ENCODE measurements at regions not wholly inside any gene's neighbourhood (a gene's known extent, or its start where the extent isn't known, plus 50 kb on each side); places are given as distances from the start of the nearest gene placed in this dataset.

DNA sequence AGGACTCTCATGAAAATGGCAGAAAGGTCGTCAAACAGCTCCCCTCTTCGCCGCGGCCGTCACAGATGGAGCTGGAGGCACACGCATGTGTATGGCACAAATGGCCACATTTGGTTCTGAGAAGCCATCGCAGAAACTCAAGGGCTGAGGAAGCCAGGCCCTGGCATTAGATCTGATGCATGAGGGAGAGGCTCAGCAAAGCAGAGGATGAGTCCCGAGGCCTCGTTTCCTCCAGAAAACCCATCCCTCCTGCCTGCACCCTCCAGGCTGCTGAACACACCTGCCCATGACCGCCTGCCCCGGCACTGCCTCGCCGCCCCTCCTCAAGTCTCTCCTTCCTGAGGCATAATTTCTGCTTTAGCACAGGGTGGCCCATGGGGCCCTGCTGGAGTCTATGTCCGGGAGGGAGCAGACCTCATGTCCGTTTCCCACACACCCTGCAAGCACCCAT lies 240.3 kb downstream of the DLL1 start (continued):
- TF ChIP-seq ZNF114 (CRISPR knock-in tag; IDR thresholded peaks at IDR 0.05) (no peak), STAT1 (IDR thresholded peaks at IDR 0.05; ENCODE audit: unreplicated experiment) (no peak), ZNF331 (CRISPR knock-in tag; IDR thresholded peaks at IDR 0.05; ENCODE audit: low read depth) (no peak)
- TF ChIP-seq, protein P1, sequence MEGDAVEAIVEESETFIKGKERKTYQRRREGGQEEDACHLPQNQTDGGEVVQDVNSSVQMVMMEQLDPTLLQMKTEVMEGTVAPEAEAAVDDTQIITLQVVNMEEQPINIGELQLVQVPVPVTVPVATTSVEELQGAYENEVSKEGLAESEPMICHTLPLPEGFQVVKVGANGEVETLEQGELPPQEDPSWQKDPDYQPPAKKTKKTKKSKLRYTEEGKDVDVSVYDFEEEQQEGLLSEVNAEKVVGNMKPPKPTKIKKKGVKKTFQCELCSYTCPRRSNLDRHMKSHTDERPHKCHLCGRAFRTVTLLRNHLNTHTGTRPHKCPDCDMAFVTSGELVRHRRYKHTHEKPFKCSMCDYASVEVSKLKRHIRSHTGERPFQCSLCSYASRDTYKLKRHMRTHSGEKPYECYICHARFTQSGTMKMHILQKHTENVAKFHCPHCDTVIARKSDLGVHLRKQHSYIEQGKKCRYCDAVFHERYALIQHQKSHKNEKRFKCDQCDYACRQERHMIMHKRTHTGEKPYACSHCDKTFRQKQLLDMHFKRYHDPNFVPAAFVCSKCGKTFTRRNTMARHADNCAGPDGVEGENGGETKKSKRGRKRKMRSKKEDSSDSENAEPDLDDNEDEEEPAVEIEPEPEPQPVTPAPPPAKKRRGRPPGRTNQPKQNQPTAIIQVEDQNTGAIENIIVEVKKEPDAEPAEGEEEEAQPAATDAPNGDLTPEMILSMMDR (conservative IDR thresholded peaks at IDR 0.05; ENCODE audit: low read depth in 2 of 2), result no peak
- TF ChIP-seq, protein P2, sequence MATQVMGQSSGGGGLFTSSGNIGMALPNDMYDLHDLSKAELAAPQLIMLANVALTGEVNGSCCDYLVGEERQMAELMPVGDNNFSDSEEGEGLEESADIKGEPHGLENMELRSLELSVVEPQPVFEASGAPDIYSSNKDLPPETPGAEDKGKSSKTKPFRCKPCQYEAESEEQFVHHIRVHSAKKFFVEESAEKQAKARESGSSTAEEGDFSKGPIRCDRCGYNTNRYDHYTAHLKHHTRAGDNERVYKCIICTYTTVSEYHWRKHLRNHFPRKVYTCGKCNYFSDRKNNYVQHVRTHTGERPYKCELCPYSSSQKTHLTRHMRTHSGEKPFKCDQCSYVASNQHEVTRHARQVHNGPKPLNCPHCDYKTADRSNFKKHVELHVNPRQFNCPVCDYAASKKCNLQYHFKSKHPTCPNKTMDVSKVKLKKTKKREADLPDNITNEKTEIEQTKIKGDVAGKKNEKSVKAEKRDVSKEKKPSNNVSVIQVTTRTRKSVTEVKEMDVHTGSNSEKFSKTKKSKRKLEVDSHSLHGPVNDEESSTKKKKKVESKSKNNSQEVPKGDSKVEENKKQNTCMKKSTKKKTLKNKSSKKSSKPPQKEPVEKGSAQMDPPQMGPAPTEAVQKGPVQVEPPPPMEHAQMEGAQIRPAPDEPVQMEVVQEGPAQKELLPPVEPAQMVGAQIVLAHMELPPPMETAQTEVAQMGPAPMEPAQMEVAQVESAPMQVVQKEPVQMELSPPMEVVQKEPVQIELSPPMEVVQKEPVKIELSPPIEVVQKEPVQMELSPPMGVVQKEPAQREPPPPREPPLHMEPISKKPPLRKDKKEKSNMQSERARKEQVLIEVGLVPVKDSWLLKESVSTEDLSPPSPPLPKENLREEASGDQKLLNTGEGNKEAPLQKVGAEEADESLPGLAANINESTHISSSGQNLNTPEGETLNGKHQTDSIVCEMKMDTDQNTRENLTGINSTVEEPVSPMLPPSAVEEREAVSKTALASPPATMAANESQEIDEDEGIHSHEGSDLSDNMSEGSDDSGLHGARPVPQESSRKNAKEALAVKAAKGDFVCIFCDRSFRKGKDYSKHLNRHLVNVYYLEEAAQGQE (IDR thresholded peaks at IDR 0.05; ENCODE audit: unreplicated experiment), result no peak

DNA sequence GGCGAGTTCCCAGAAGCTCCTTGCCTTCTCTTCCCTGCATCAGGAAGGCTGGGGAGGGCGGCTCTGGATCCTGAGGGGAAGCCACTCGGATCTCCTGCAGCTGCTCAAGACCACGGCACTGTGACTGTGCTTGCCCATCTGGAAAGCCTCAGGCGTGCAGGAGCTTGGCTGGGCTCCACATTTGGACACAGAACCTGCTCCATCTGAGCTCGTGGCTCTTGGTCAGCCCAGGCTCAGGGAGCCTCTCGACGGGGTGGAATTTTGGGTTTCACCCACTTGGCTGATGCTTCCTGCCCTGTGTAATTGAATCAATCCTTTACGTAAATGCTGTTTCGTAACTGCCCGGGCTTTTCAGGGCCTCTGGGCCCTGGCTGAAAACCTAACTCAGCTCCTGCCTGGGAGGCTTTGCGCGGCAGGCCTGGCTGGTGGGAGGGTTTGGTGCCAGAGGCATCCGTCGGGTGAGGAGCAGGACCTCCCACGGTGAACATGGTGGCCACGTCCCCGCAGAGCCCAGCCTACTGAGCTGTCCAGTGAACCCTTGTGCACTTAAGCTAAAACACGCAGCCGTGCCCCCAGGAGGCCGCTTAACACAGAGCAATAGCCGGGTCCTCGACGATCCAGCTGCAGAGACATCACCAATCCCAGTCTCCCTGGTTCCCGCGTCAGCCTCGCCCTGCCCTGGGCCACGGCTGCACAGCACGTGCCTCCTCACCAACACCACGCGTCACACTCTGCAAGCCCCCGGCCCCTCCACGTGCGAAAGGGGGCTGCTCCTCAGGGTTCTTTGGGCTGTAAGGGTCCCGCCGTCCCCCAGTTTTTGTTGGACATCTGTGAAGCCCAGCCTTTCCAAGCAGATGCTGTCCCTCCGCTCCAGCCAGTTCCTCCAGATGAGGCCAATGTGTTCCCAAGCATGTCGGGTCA lies 241.0 kb downstream of the DLL1 start:
- Mint-ChIP-seq H3K4me1 (peaks cover 6% of the 10 kb centered on the region; the same call in 2 of the 3 replicates), H3K27ac (no peak overlapping the region), H3K4me3 (no peak overlapping the region), H3K36me3 (ENCODE audit: low read depth) (peaks cover 10% of the 10 kb centered on the region), H3K9me3 (peaks cover 13% of the 10 kb centered on the region), H3K27me3 (ENCODE audit: insufficient read depth, low read depth, poor library complexity) (peaks cover 12% of the 10 kb centered on the region)
- Histone ChIP-seq H3K79me2 (replicated peaks; ENCODE audit: insufficient read depth) (no peaks in the 10 kb centered on the region), H2AFZ (no peak overlapping the region), H3K9me2 (ENCODE audit: insufficient read depth) (no peaks in the 10 kb centered on the region), H3K4me2 (no peak overlapping the region), H3K4me1 (ENCODE audit: insufficient read depth) (0 out of 2 replicates have a peak, but pooled peaks cover 4% of the 10 kb centered on the region), H3K27ac (ENCODE audit: low read depth) (no peak overlapping the region), H3K36me3 (ENCODE audit: insufficient read depth) (no peaks in the 10 kb centered on the region), H3F3A (replicated peaks; ENCODE audit: low read depth) (no peaks in the 10 kb centered on the region), H3K4me3 (no peak overlapping the region), H4K20me1 (replicated peaks; ENCODE audit: insufficient read depth) (no peaks in the 10 kb centered on the region), H3K27me3 (ENCODE audit: insufficient read depth) (no peaks in the 10 kb centered on the region)
- ATAC-seq, result no peak
- DNase-seq (ENCODE audit: low spot score), result no peak
- no peak for TF ChIP-seq STAT1 (IDR thresholded peaks at IDR 0.05; ENCODE audit: unreplicated experiment)
- no peak for TF ChIP-seq POLR2AphosphoS5 (IDR thresholded peaks at IDR 0.05; ENCODE audit: low read depth)
- TF ChIP-seq, protein P3, sequence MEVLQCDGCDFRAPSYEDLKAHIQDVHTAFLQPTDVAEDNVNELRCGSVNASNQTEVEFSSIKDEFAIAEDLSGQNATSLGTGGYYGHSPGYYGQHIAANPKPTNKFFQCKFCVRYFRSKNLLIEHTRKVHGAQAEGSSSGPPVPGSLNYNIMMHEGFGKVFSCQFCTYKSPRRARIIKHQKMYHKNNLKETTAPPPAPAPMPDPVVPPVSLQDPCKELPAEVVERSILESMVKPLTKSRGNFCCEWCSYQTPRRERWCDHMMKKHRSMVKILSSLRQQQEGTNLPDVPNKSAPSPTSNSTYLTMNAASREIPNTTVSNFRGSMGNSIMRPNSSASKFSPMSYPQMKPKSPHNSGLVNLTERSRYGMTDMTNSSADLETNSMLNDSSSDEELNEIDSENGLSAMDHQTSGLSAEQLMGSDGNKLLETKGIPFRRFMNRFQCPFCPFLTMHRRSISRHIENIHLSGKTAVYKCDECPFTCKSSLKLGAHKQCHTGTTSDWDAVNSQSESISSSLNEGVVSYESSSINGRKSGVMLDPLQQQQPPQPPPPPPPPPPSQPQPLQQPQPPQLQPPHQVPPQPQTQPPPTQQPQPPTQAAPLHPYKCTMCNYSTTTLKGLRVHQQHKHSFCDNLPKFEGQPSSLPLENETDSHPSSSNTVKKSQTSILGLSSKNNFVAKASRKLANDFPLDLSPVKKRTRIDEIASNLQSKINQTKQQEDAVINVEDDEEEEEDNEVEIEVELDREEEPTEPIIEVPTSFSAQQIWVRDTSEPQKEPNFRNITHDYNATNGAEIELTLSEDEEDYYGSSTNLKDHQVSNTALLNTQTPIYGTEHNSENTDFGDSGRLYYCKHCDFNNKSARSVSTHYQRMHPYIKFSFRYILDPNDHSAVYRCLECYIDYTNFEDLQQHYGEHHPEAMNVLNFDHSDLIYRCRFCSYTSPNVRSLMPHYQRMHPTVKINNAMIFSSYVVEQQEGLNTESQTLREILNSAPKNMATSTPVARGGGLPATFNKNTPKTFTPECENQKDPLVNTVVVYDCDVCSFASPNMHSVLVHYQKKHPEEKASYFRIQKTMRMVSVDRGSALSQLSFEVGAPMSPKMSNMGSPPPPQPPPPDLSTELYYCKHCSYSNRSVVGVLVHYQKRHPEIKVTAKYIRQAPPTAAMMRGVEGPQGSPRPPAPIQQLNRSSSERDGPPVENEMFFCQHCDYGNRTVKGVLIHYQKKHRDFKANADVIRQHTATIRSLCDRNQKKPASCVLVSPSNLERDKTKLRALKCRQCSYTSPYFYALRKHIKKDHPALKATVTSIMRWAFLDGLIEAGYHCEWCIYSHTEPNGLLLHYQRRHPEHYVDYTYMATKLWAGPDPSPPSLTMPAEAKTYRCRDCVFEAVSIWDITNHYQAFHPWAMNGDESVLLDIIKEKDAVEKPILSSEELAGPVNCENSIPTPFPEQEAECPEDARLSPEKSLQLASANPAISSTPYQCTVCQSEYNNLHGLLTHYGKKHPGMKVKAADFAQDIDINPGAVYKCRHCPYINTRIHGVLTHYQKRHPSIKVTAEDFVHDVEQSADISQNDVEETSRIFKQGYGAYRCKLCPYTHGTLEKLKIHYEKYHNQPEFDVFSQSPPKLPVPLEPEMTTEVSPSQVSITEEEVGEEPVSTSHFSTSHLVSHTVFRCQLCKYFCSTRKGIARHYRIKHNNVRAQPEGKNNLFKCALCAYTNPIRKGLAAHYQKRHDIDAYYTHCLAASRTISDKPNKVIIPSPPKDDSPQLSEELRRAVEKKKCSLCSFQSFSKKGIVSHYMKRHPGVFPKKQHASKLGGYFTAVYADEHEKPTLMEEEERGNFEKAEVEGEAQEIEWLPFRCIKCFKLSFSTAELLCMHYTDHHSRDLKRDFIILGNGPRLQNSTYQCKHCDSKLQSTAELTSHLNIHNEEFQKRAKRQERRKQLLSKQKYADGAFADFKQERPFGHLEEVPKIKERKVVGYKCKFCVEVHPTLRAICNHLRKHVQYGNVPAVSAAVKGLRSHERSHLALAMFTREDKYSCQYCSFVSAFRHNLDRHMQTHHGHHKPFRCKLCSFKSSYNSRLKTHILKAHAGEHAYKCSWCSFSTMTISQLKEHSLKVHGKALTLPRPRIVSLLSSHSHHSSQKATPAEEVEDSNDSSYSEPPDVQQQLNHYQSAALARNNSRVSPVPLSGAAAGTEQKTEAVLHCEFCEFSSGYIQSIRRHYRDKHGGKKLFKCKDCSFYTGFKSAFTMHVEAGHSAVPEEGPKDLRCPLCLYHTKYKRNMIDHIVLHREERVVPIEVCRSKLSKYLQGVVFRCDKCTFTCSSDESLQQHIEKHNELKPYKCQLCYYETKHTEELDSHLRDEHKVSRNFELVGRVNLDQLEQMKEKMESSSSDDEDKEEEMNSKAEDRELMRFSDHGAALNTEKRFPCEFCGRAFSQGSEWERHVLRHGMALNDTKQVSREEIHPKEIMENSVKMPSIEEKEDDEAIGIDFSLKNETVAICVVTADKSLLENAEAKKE (CRISPR knock-in tag; IDR thresholded peaks at IDR 0.05), result no peak
- no peak for TF ChIP-seq EZH2 (IDR thresholded peaks at IDR 0.05; ENCODE audit: low read depth, unreplicated experiment)
- TF ChIP-seq EZH2phosphoT487 (IDR thresholded peaks at IDR 0.05; ENCODE audit: unreplicated experiment), result no peak

All from GM23338 (cell line).